Esophagus muscularis mucosa (tissue), 4 donors: ENCODE measurements at regions not wholly inside any gene's neighbourhood (a gene's known extent, or its start where the extent isn't known, plus 50 kb on each side); places are given as distances from the start of the nearest gene placed in this dataset.

Experiments
- DNase-seq: peaks from one replicate; pipeline ENCODE4 v3.0.0-alpha.2; 2017; ENCODE audit errors: extremely low spot score
- H3K27ac ChIP-seq, 4 donors: fragments of 200-600 bp; sonication (generic); replicated peaks in 1 of 4; 1 replicate in 3 of 4; 2 replicates in 1 of 4; pipeline ENCODE4 v1.5.1; 2016 to 2019; ENCODE audit warnings: mild to moderate bottlenecking in 1 of 4
- H3K27me3 ChIP-seq, 4 donors: fragments of 200-600 bp; sonication (generic); one replicate each; pipeline versions ENCODE4 v1.5.1 to v1.6.0; 2016 to 2019
- H3K36me3 ChIP-seq, 4 donors: fragments of 200-600 bp; sonication (generic); one replicate each; pipeline ENCODE4 v1.5.1; 2016 to 2019
- H3K4me1 ChIP-seq, 4 donors: fragments of 200-600 bp; sonication (generic); one replicate each; pipeline ENCODE4 v1.5.1; 2016 to 2019
- H3K4me3 ChIP-seq, 4 donors: fragments of 200-600 bp; sonication (generic); 1 replicate in 2 of 4; 2 replicates in 2 of 4; pipeline ENCODE4 v1.5.1; 2016 to 2019; ENCODE audit warnings: mild to moderate bottlenecking in 4 of 4, moderate library complexity in 1 of 4
- H3K9me3 ChIP-seq, 4 donors: fragments of 200-600 bp; sonication (generic); 1 replicate in 3 of 4; 2 replicates in 1 of 4; pipeline ENCODE4 v1.5.1; 2016 to 2019
- CTCF ChIP-seq, 3 experiments: fragments of 200-600 bp in 2 of 3; fragments of 450-650 bp in 1 of 3; sonication (generic) in 2 of 3; IDR thresholded peaks; one replicate each; pipeline ENCODE4 v1.5.1; 2017 to 2019; ENCODE audit warnings: antibody characterized with exemption in 3 of 3, mild to moderate bottlenecking in 2 of 3, moderate library complexity in 1 of 3
- EP300 ChIP-seq: sonication (generic); formaldehyde crosslinking; IDR thresholded peaks from one replicate; pipeline ENCODE4 v1.6.1; 2017; ENCODE audit warnings: antibody characterized with exemption
- POLR2A ChIP-seq: fragments of 450-650 bp; IDR thresholded peaks from one replicate; pipeline ENCODE4 v1.6.1; 2017; ENCODE audit warnings: antibody characterized with exemption, moderate library complexity, mild to moderate bottlenecking, low read depth
- POLR2AphosphoS5 ChIP-seq, 2 donors: sonication (generic); formaldehyde crosslinking; IDR thresholded peaks; one replicate each; pipeline ENCODE4 v1.6.1; 2017; ENCODE audit warnings: antibody characterized with exemption in 2 of 2
- WGBS: methylation state at CpG from one replicate; pipeline ENCODE4 v1.1.5; 2018; 5-methylcytosine and 5-hydroxymethylcytosine counted together
- intact Hi-C: fragments of 100-400 bp; cut with DNase I; formaldehyde crosslinking; loops from one replicate; pipeline ENCODE4 v1.15.1; 2023

- no peak for TF ChIP-seq POLR2AphosphoS5 (IDR thresholded peaks at IDR 0.05)
- no peak for TF ChIP-seq POLR2A
- TF ChIP-seq EP300: no peak
- TF ChIP-seq CTCF (IDR thresholded peaks at IDR 0.05): no peak
- 90% methylated on average over 5 of the region's 5 CpGs for WGBS
- Histone ChIP-seq H3K4me3 (no peak overlapping the region), H3K27me3 (no peaks in the 10 kb centered on the region), H3K9me3 (peaks cover 0 to 7% (median 0%) of the 10 kb centered on the region in 4 donors), H3K27ac (no peak overlapping the region), H3K36me3 (no peaks in the 10 kb centered on the region), H3K4me1 (no peaks in the 10 kb centered on the region)
- intact Hi-C loops: no loop called here
- DNase-seq: no peak
Observed at GRCh38 chr11:28649922-28650321, 541.7 kb downstream of the METTL15 start.

- no peak for DNase-seq
- no peak overlapping the region for H3K27ac ChIP-seq
- H3K9me3 ChIP-seq: peaks cover 0 to 1% (median 0%) of the 10 kb centered on the region in 4 donors
- WGBS: 63% methylated on average over 2 of the region's 2 CpGs
- no peaks in the 10 kb centered on the region for H3K36me3 ChIP-seq
- intact Hi-C loops: no loop called here
- TF ChIP-seq POLR2A (no peak), POLR2AphosphoS5 (IDR thresholded peaks at IDR 0.05) (no peak), EP300 (no peak), CTCF (IDR thresholded peaks at IDR 0.05) (no peak)
- no peaks in the 10 kb centered on the region for H3K27me3 ChIP-seq
- H3K4me3 ChIP-seq: no peak overlapping the region
- no peaks in the 10 kb centered on the region for H3K4me1 ChIP-seq
Observed at GRCh38 chr11:28636566-28636965, 528.4 kb downstream of the METTL15 start.

- H3K4me3 ChIP-seq: no peak overlapping the region
- intact Hi-C loops: no loop called here
- H3K27ac ChIP-seq: no peak overlapping the region
- H3K4me1 ChIP-seq: no peaks in the 10 kb centered on the region
- 46% methylated on average over 4 of the region's 4 CpGs for WGBS
- TF ChIP-seq POLR2AphosphoS5 (IDR thresholded peaks at IDR 0.05): no peak
- TF ChIP-seq POLR2A: no peak
- TF ChIP-seq CTCF (IDR thresholded peaks at IDR 0.05): no peak
- no peak for TF ChIP-seq EP300
- no peaks in the 10 kb centered on the region for H3K27me3 ChIP-seq
- H3K36me3 ChIP-seq: no peaks in the 10 kb centered on the region
- no peaks in the 10 kb centered on the region for H3K9me3 ChIP-seq
- no peak for DNase-seq
Observed at GRCh38 chr11:28636033-28636432, 527.8 kb downstream of the METTL15 start.

DNA sequence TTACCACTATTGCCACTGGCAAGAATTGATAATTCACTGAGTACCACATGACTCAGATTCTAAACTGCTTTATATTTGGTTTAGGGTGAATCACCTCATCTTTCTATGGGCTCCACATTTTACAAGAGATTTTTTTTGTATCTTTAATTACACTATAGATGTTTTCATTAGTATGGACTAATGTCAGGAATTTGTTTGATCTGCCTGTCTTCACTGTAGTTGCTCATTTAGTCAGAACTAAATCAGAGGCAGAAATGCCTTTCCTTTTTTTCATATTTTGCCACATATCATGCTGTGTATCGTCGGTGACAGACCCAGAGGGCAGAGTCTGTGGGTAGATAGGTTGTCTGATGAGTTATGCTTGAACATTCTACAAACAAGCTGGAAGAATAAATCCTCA, 524.1 kb downstream of the METTL15 start:
- intact Hi-C loops: no loop called here
- 100% methylated on average over 2 of the region's 2 CpGs for WGBS
- TF ChIP-seq CTCF (IDR thresholded peaks at IDR 0.05) (no peak), POLR2AphosphoS5 (IDR thresholded peaks at IDR 0.05) (no peak), EP300 (no peak), POLR2A (no peak)
- H3K27ac ChIP-seq: no peak overlapping the region
- H3K27me3 ChIP-seq: no peaks in the 10 kb centered on the region
- H3K4me3 ChIP-seq: no peak overlapping the region
- DNase-seq: no peak
- no peaks in the 10 kb centered on the region for H3K9me3 ChIP-seq
- no peaks in the 10 kb centered on the region for H3K4me1 ChIP-seq
- H3K36me3 ChIP-seq: no peaks in the 10 kb centered on the region

- Histone ChIP-seq H3K4me1 (no peaks in the 10 kb centered on the region), H3K4me3 (no peak overlapping the region), H3K27me3 (no peaks in the 10 kb centered on the region), H3K27ac (no peak overlapping the region), H3K36me3 (no peaks in the 10 kb centered on the region), H3K9me3 (no peaks in the 10 kb centered on the region)
- DNase-seq: no peak
- intact Hi-C loops: no loop called here
- 14% methylated on average over 1 of the region's 1 CpG for WGBS
- TF ChIP-seq POLR2A: no peak
- no peak for TF ChIP-seq CTCF (IDR thresholded peaks at IDR 0.05)
- TF ChIP-seq EP300: no peak
- no peak for TF ChIP-seq POLR2AphosphoS5 (IDR thresholded peaks at IDR 0.05)
Observed at GRCh38 chr11:28631148-28631547, 523.0 kb downstream of the METTL15 start.
